ENCODE measurements at regions not wholly inside any gene's neighbourhood (a gene's known extent, or its start where the extent isn't known, plus 50 kb on each side); places are given as distances from the start of the nearest gene placed in this dataset.
A peak's percentile ranks its signal among the peaks of the same experiment; 100 is the strongest.

- DNase-seq: peak; percentile 37
These were observed 545.0 kb downstream of the GBA3 start for GRCh38 chr4:23237771-23238170.

GRCh38 chr4:23235628-23236390 lies 543.1 kb downstream of the GBA3 start:
- no peak for DNase-seq

GRCh38 chr4:23234716-23235115 lies 542.0 kb downstream of the GBA3 start:
- no peak for DNase-seq

GRCh38 chr4:23234018-23234417 lies 541.3 kb downstream of the GBA3 start:
- DNase-seq: no peak

- DNase-seq: no peak
These were observed 540.9 kb downstream of the GBA3 start for GRCh38 chr4:23233596-23233995.

GRCh38 chr4:23232987-23233386 lies 540.2 kb downstream of the GBA3 start:
- no peak for DNase-seq

- no peak for DNase-seq
These were observed 532.8 kb downstream of the GBA3 start for GRCh38 chr4:23225564-23225963.

- no peak for DNase-seq
These were observed 532.1 kb downstream of the GBA3 start for GRCh38 chr4:23224684-23225420.

- DNase-seq: no peak
These were observed 528.2 kb downstream of the GBA3 start for GRCh38 chr4:23220911-23221310.

GRCh38 chr4:23219779-23220408 lies 527.2 kb downstream of the GBA3 start:
- DNase-seq: no peak

- no peak for DNase-seq
These were observed 520.5 kb downstream of the GBA3 start for GRCh38 chr4:23213198-23213597.

GRCh38 chr4:23212558-23212957 lies 519.8 kb downstream of the GBA3 start:
- no peak for DNase-seq

- no peak for DNase-seq
These were observed 514.3 kb downstream of the GBA3 start for GRCh38 chr4:23207059-23207458.

- DNase-seq: no peak
These were observed 510.0 kb downstream of the GBA3 start for GRCh38 chr4:23202712-23203247.

GRCh38 chr4:23194751-23195150 lies 502.0 kb downstream of the GBA3 start:
- no peak for DNase-seq

- no peak for DNase-seq
These were observed 481.4 kb downstream of the GBA3 start for GRCh38 chr4:23174179-23174578.

GRCh38 chr4:23171976-23172375 lies 479.2 kb downstream of the GBA3 start:
- no peak for DNase-seq

GRCh38 chr4:23169608-23170311 lies 477.0 kb downstream of the GBA3 start:
- DNase-seq: no peak

GRCh38 chr4:23166919-23167318 lies 474.2 kb downstream of the GBA3 start:
- no peak for DNase-seq

- no peak for DNase-seq
These were observed 473.7 kb downstream of the GBA3 start for GRCh38 chr4:23166407-23166806.

GRCh38 chr4:23165669-23166068 lies 472.9 kb downstream of the GBA3 start:
- DNase-seq: no peak

GRCh38 chr4:23163647-23164436 lies 471.1 kb downstream of the GBA3 start:
- no peak for DNase-seq
